PC-9 (cell line): ENCODE measurements at regions not wholly inside any gene's neighbourhood (a gene's known extent, or its start where the extent isn't known, plus 50 kb on each side); places are given as distances from the start of the nearest gene placed in this dataset.

ENCODE experiments used
- BruUV-seq: library from RNA; stranded (reverse); fragments of 400-500 nt; replicated peaks from 2 replicates; lab custom pipeline; 2021; lab: Mats Ljungman, UMichigan
- CTCF ChIA-PET: fragments of 300-600 bp; sonication (Branson Sonifier 250); formaldehyde crosslinking; loops from one replicate; lab custom pipeline; 2022; ENCODE audit warnings: antibody characterized with exemption; lab: Charles Lee
- POLR2A ChIA-PET: fragments of 300-600 bp; sonication (Branson Sonifier 250); formaldehyde crosslinking; loops from one replicate; lab custom pipeline; 2022; ENCODE audit warnings: antibody characterized with exemption; ENCODE audit not compliant: unreplicated experiment; lab: Charles Lee
- DNase-seq, 2 experiments: peaks; one replicate each; pipeline versions ENCODE4 v3.0.0 to v3.0.0-alpha.2; 2015 to 2022; ENCODE audit warnings: mixed read lengths in 1 of 2
- H2AFZ ChIP-seq: fragments of 200-600 bp; sonication (generic); 2 replicates; pipeline ENCODE4 v1.8.1; 2017; ENCODE audit warnings: antibody characterized with exemption
- H3F3A ChIP-seq: fragments of 200-600 bp; sonication (generic); 2 replicates; pipeline ENCODE4 v1.8.1; 2017; ENCODE audit warnings: antibody characterized with exemption, mild to moderate bottlenecking, low read depth; ENCODE audit not compliant: insufficient read depth
- H3K27ac ChIP-seq: fragments of 200-600 bp; sonication (generic); 2 replicates; pipeline ENCODE4 v1.6.1; 2016; ENCODE audit warnings: mixed run types
- H3K27me3 ChIP-seq: fragments of 200-600 bp; sonication (generic); 2 replicates; pipeline ENCODE4 v1.6.1; 2016; ENCODE audit warnings: low read depth, mixed run types; ENCODE audit not compliant: insufficient read depth
- H3K36me3 ChIP-seq: fragments of 200-600 bp; sonication (generic); 2 replicates; pipeline ENCODE4 v1.6.1; 2016; ENCODE audit warnings: low read depth, mixed run types
- H3K4me1 ChIP-seq: fragments of 200-600 bp; sonication (generic); replicated peaks from 2 replicates; pipeline ENCODE4 v1.6.1; 2016; ENCODE audit warnings: mixed run types; ENCODE audit not compliant: insufficient read depth
- H3K4me2 ChIP-seq: fragments of 200-600 bp; sonication (generic); 2 replicates; pipeline ENCODE4 v1.6.1; 2017; ENCODE audit warnings: mixed run types
- H3K4me3 ChIP-seq: fragments of 200-600 bp; sonication (generic); 2 replicates; pipeline ENCODE4 v1.6.1; 2016; ENCODE audit warnings: mixed run types
- H3K79me2 ChIP-seq: fragments of 200-600 bp; sonication (generic); 2 replicates; pipeline ENCODE4 v1.6.1; 2017; ENCODE audit warnings: low read depth, mixed run types
- H3K9me2 ChIP-seq: fragments of 200-600 bp; sonication (generic); 2 replicates; pipeline ENCODE4 v1.8.1; 2017; ENCODE audit warnings: mild to moderate bottlenecking; ENCODE audit not compliant: insufficient read depth
- H3K9me3 ChIP-seq: fragments of 200-600 bp; sonication (generic); 2 replicates; pipeline ENCODE4 v1.8.1; 2016; ENCODE audit warnings: low read depth; ENCODE audit not compliant: insufficient read depth
- H4K20me1 ChIP-seq: fragments of 200-600 bp; sonication (generic); 2 replicates; pipeline ENCODE4 v1.8.1; 2017; ENCODE audit not compliant: insufficient read depth
- EZH2 ChIP-seq: fragments of 200-600 bp; sonication (generic); IDR thresholded peaks from 2 replicates; pipeline ENCODE4 v1.8.0; 2017; ENCODE audit warnings: antibody characterized with exemption, low read depth
- intact Hi-C: fragments of 100-400 bp; cut with micrococcal nuclease; formaldehyde crosslinking; loops from one replicate; pipeline ENCODE4 v1.10.0; 2022; ENCODE audit not compliant: unreplicated experiment
- TF ChIP-seq, protein P1 (sequence below): fragments of 200-600 bp; sonication (generic); conservative IDR thresholded peaks from 2 replicates; pipeline ENCODE4 v1.6.1; 2017; ENCODE audit warnings: mixed run types, antibody characterized with exemption, mild to moderate bottlenecking, moderate library complexity

GRCh38 chr3:156770699-156771414 lies 55.3 kb upstream of the LEKR1 start:
- H3K36me3 ChIP-seq = no peaks in the 10 kb centered on the region
- H2AFZ ChIP-seq = no peak overlapping the region
- TF ChIP-seq EZH2 = no peak
- H4K20me1 ChIP-seq = no peaks in the 10 kb centered on the region
- no peaks in the 10 kb centered on the region for H3K9me3 ChIP-seq
- POLR2A ChIA-PET = no interaction called here
- no peaks in the 10 kb centered on the region for H3K79me2 ChIP-seq
- no peaks in the 10 kb centered on the region for H3F3A ChIP-seq
- H3K4me1 ChIP-seq = peaks cover 8% of the 10 kb centered on the region; the same call in 1 of the 2 replicates
- BruUV-seq = no TSS peak
- H3K9me2 ChIP-seq = no peaks in the 10 kb centered on the region
- intact Hi-C loops = no loop called here
- H3K27me3 ChIP-seq = no peaks in the 10 kb centered on the region
- H3K27ac ChIP-seq = no peak overlapping the region
- H3K4me2 ChIP-seq = no peak overlapping the region
- DNase-seq = no peak
- H3K4me3 ChIP-seq = no peak overlapping the region
- CTCF ChIA-PET = no interaction called here

DNA sequence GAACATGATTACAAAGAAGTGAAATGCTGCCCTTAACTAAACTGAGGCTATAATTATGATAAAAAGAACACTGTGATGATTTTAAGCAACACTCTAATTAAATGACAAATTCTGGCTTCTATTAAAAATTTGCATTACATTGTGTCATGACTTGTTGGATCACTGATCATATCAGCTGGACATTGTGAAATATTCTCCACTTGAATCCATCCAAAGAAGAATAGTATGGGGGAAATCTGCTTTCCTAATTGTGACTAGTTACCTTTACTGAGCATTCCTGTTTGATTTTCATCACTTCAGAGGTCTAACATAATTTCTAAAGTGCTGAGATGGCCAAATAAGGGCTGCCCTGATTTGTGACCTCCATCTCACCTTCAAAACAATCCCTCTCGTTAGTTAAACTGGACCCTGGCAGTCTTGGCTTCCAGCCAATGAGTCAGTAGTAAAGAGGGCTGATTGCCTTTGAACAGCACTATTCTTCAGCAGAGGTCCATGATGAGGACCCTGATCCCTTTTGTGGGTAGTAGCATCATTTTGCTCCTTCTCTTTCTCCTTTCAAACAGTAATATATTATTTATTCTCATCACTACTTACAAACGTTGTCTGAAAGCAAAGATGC lies 53.5 kb upstream of the LEKR1 start:
- POLR2A ChIA-PET = no interaction called here
- Histone ChIP-seq H3K36me3 (no peaks in the 10 kb centered on the region), H4K20me1 (no peaks in the 10 kb centered on the region), H3K9me2 (no peaks in the 10 kb centered on the region), H3K9me3 (no peaks in the 10 kb centered on the region), H2AFZ (no peak overlapping the region), H3K79me2 (no peaks in the 10 kb centered on the region), H3K4me3 (no peak overlapping the region), H3K4me1 (peaks cover 8% of the 10 kb centered on the region; the same call in 1 of the 2 replicates), H3K27me3 (no peaks in the 10 kb centered on the region), H3K27ac (no peak overlapping the region), H3F3A (no peaks in the 10 kb centered on the region), H3K4me2 (no peak overlapping the region)
- TF ChIP-seq EZH2 = no peak
- TF ChIP-seq, protein P1, sequence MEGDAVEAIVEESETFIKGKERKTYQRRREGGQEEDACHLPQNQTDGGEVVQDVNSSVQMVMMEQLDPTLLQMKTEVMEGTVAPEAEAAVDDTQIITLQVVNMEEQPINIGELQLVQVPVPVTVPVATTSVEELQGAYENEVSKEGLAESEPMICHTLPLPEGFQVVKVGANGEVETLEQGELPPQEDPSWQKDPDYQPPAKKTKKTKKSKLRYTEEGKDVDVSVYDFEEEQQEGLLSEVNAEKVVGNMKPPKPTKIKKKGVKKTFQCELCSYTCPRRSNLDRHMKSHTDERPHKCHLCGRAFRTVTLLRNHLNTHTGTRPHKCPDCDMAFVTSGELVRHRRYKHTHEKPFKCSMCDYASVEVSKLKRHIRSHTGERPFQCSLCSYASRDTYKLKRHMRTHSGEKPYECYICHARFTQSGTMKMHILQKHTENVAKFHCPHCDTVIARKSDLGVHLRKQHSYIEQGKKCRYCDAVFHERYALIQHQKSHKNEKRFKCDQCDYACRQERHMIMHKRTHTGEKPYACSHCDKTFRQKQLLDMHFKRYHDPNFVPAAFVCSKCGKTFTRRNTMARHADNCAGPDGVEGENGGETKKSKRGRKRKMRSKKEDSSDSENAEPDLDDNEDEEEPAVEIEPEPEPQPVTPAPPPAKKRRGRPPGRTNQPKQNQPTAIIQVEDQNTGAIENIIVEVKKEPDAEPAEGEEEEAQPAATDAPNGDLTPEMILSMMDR = no peak
- CTCF ChIA-PET = interaction anchor here (0.6 kb wide), 1 partner anchor 12 kb away, joined by 3 read pairs; no protein-coding TSS in a partner anchor
- intact Hi-C loops = no loop called here
- no TSS peak for BruUV-seq
- DNase-seq = no peak

DNA sequence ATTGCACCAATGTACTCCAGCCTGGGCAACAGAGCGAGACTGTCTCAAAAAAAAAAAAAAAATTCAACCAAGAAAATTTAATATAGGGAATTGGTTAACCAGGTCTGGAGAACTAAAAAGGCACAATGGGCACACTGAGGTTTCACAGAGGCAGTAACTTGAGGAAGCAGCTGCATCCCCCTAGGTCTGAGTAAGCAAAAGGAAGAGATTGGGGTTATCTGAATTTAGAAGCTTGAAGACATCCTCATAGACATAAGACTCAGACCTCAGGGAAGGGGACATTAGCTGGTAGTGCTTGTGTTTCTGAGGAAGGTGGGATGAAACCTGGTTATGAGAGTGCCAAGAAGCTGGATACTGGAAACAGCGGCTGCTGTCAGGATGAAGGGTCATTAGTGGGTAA lies 50.1 kb upstream of the LEKR1 start:
- Histone ChIP-seq H3F3A (no peaks in the 10 kb centered on the region), H3K4me1 (peaks cover 1% of the 10 kb centered on the region; the same call in 1 of the 2 replicates), H3K4me3 (no peak overlapping the region), H4K20me1 (no peaks in the 10 kb centered on the region), H3K9me3 (no peaks in the 10 kb centered on the region), H2AFZ (no peak overlapping the region), H3K27ac (no peak overlapping the region), H3K4me2 (no peak overlapping the region), H3K27me3 (no peaks in the 10 kb centered on the region), H3K36me3 (no peaks in the 10 kb centered on the region), H3K79me2 (no peaks in the 10 kb centered on the region), H3K9me2 (no peaks in the 10 kb centered on the region)
- DNase-seq = no peak
- intact Hi-C loops = no loop called here
- no peak for TF ChIP-seq EZH2
- TF ChIP-seq, protein P1 = no peak
- BruUV-seq = no TSS peak
- ChIA-PET CTCF (no interaction called here), POLR2A (no interaction called here)
